Activated naive CD4-positive, alpha-beta T cell treated with anti-CD3 and anti-CD28 coated beads for 36 hours (primary cell): ENCODE measurements at regions not wholly inside any gene's neighbourhood (a gene's known extent, or its start where the extent isn't known, plus 50 kb on each side); places are given as distances from the start of the nearest gene placed in this dataset.

Experiments
- CTCF ChIA-PET: fragments of 350-600 bp; sonication (Branson Sonifier 250); formaldehyde crosslinking; loops from one replicate; lab custom pipeline; 2021; ENCODE audit warnings: antibody characterized with exemption; lab: Charles Lee
- DNase-seq: peaks from one replicate; pipeline ENCODE4 v3.0.0-alpha.2; 2020
- H3K27ac Mint-ChIP-seq: one replicate; pipeline ENCODE4 v1.8.0; 2021; ENCODE audit warnings: mild to moderate bottlenecking, mixed read lengths
- H3K27me3 Mint-ChIP-seq: one replicate; pipeline ENCODE4 v1.8.0; 2021; ENCODE audit warnings: low read depth, mixed read lengths
- H3K36me3 Mint-ChIP-seq: one replicate; pipeline ENCODE4 v1.8.0; 2021; ENCODE audit warnings: low read depth, mixed read lengths
- H3K4me1 Mint-ChIP-seq: one replicate; pipeline ENCODE4 v1.8.0; 2021; ENCODE audit warnings: low read depth, mixed read lengths
- H3K4me3 Mint-ChIP-seq: one replicate; pipeline ENCODE4 v1.8.0; 2021; ENCODE audit warnings: mild to moderate bottlenecking, moderate library complexity, mixed read lengths
- H3K9me3 Mint-ChIP-seq: one replicate; pipeline ENCODE4 v1.8.0; 2021; ENCODE audit warnings: mixed read lengths
- intact Hi-C: fragments of 100-400 bp; cut with micrococcal nuclease; formaldehyde crosslinking; loops from one replicate; pipeline ENCODE4 v1.15.1; 2023

- intact Hi-C loops, result no loop called here
- H3K27me3 Mint-ChIP-seq, result peaks cover 3% of the 10 kb centered on the region
- no peaks in the 10 kb centered on the region for H3K36me3 Mint-ChIP-seq
- CTCF ChIA-PET, result no interaction called here
- no peak overlapping the region for H3K27ac Mint-ChIP-seq
- H3K4me1 Mint-ChIP-seq, result no peaks in the 10 kb centered on the region
- H3K9me3 Mint-ChIP-seq, result no peaks in the 10 kb centered on the region
- H3K4me3 Mint-ChIP-seq, result no peak overlapping the region
- DNase-seq, result no peak
Observed at GRCh38 chr10:123433539-123433938, 232.6 kb upstream of the GPR26 start.

- intact Hi-C loops, result no loop called here
- CTCF ChIA-PET, result no interaction called here
- Mint-ChIP-seq H3K27ac (no peak overlapping the region), H3K4me3 (no peak overlapping the region), H3K4me1 (no peaks in the 10 kb centered on the region), H3K9me3 (no peaks in the 10 kb centered on the region), H3K36me3 (no peaks in the 10 kb centered on the region), H3K27me3 (peaks cover 3% of the 10 kb centered on the region)
- DNase-seq, result no peak
Observed at GRCh38 chr10:123434435-123435039, 231.6 kb upstream of the GPR26 start.

GRCh38 chr10:123442901-123443300, 223.3 kb upstream of the GPR26 start:
- Mint-ChIP-seq H3K4me1 (no peaks in the 10 kb centered on the region), H3K4me3 (no peak overlapping the region), H3K36me3 (no peaks in the 10 kb centered on the region), H3K9me3 (no peaks in the 10 kb centered on the region), H3K27ac (no peak overlapping the region), H3K27me3 (no peaks in the 10 kb centered on the region)
- CTCF ChIA-PET, result no interaction called here
- no peak for DNase-seq
- intact Hi-C loops, result no loop called here

GRCh38 chr10:123443924-123444323, 222.2 kb upstream of the GPR26 start:
- CTCF ChIA-PET, result interaction anchor here (0.6 kb wide), 1 partner anchor 401 kb away, joined by 3 read pairs; no protein-coding TSS in a partner anchor
- Mint-ChIP-seq H3K27me3 (no peaks in the 10 kb centered on the region), H3K36me3 (no peaks in the 10 kb centered on the region), H3K9me3 (no peaks in the 10 kb centered on the region), H3K27ac (no peak overlapping the region), H3K4me1 (no peaks in the 10 kb centered on the region), H3K4me3 (no peak overlapping the region)
- DNase-seq, result no peak
- intact Hi-C loops, result no loop called here

GRCh38 chr10:123445261-123445775, 220.8 kb upstream of the GPR26 start:
- CTCF ChIA-PET, result no interaction called here
- intact Hi-C loops, result no loop called here
- no peaks in the 10 kb centered on the region for H3K9me3 Mint-ChIP-seq
- no peak overlapping the region for H3K27ac Mint-ChIP-seq
- no peak for DNase-seq
- no peak overlapping the region for H3K4me3 Mint-ChIP-seq
- no peaks in the 10 kb centered on the region for H3K36me3 Mint-ChIP-seq
- H3K27me3 Mint-ChIP-seq, result peaks cover under 1% of the 10 kb centered on the region
- no peaks in the 10 kb centered on the region for H3K4me1 Mint-ChIP-seq

GRCh38 chr10:123446449-123447156, 219.6 kb upstream of the GPR26 start:
- H3K27me3 Mint-ChIP-seq, result peaks cover 3% of the 10 kb centered on the region
- intact Hi-C loops, result no loop called here
- DNase-seq, result no peak
- H3K36me3 Mint-ChIP-seq, result no peaks in the 10 kb centered on the region
- no peaks in the 10 kb centered on the region for H3K4me1 Mint-ChIP-seq
- no peak overlapping the region for H3K27ac Mint-ChIP-seq
- H3K4me3 Mint-ChIP-seq, result no peak overlapping the region
- CTCF ChIA-PET, result no interaction called here
- no peaks in the 10 kb centered on the region for H3K9me3 Mint-ChIP-seq

- H3K27ac Mint-ChIP-seq, result no peak overlapping the region
- no peak overlapping the region for H3K4me3 Mint-ChIP-seq
- peaks cover 5% of the 10 kb centered on the region for H3K27me3 Mint-ChIP-seq
- no peaks in the 10 kb centered on the region for H3K4me1 Mint-ChIP-seq
- no peak for DNase-seq
- intact Hi-C loops, result no loop called here
- no peaks in the 10 kb centered on the region for H3K9me3 Mint-ChIP-seq
- H3K36me3 Mint-ChIP-seq, result no peaks in the 10 kb centered on the region
- CTCF ChIA-PET, result no interaction called here
Observed at GRCh38 chr10:123449234-123449962, 216.8 kb upstream of the GPR26 start.

- H3K36me3 Mint-ChIP-seq, result no peaks in the 10 kb centered on the region
- H3K27me3 Mint-ChIP-seq, result peaks cover 5% of the 10 kb centered on the region
- H3K9me3 Mint-ChIP-seq, result no peaks in the 10 kb centered on the region
- no peak overlapping the region for H3K27ac Mint-ChIP-seq
- no peak for DNase-seq
- H3K4me1 Mint-ChIP-seq, result no peaks in the 10 kb centered on the region
- intact Hi-C loops, result no loop called here
- H3K4me3 Mint-ChIP-seq, result no peak overlapping the region
- CTCF ChIA-PET, result no interaction called here
Observed at GRCh38 chr10:123450956-123451605, 215.1 kb upstream of the GPR26 start.

GRCh38 chr10:123451618-123452245, 214.4 kb upstream of the GPR26 start:
- Mint-ChIP-seq H3K27ac (no peak overlapping the region), H3K4me3 (no peak overlapping the region), H3K9me3 (no peaks in the 10 kb centered on the region), H3K27me3 (peaks cover 5% of the 10 kb centered on the region), H3K36me3 (no peaks in the 10 kb centered on the region), H3K4me1 (no peaks in the 10 kb centered on the region)
- no peak for DNase-seq
- CTCF ChIA-PET, result no interaction called here
- intact Hi-C loops, result no loop called here

- peaks cover 5% of the 10 kb centered on the region for H3K27me3 Mint-ChIP-seq
- H3K4me3 Mint-ChIP-seq, result no peak overlapping the region
- DNase-seq, result no peak
- no peaks in the 10 kb centered on the region for H3K4me1 Mint-ChIP-seq
- H3K27ac Mint-ChIP-seq, result no peak overlapping the region
- CTCF ChIA-PET, result no interaction called here
- H3K36me3 Mint-ChIP-seq, result no peaks in the 10 kb centered on the region
- no peaks in the 10 kb centered on the region for H3K9me3 Mint-ChIP-seq
- intact Hi-C loops, result no loop called here
Observed at GRCh38 chr10:123454987-123455386, 211.2 kb upstream of the GPR26 start.

GRCh38 chr10:123455861-123456260, 210.3 kb upstream of the GPR26 start:
- no peak for DNase-seq
- intact Hi-C loops, result no loop called here
- Mint-ChIP-seq H3K4me1 (no peaks in the 10 kb centered on the region), H3K4me3 (no peak overlapping the region), H3K36me3 (no peaks in the 10 kb centered on the region), H3K9me3 (no peaks in the 10 kb centered on the region), H3K27me3 (peaks cover 3% of the 10 kb centered on the region), H3K27ac (no peak overlapping the region)
- CTCF ChIA-PET, result no interaction called here

GRCh38 chr10:123458933-123459332, 207.2 kb upstream of the GPR26 start:
- H3K4me1 Mint-ChIP-seq, result no peaks in the 10 kb centered on the region
- no peak overlapping the region for H3K27ac Mint-ChIP-seq
- intact Hi-C loops, result no loop called here
- H3K27me3 Mint-ChIP-seq, result peaks cover 3% of the 10 kb centered on the region
- no peaks in the 10 kb centered on the region for H3K9me3 Mint-ChIP-seq
- DNase-seq, result no peak
- CTCF ChIA-PET, result no interaction called here
- H3K36me3 Mint-ChIP-seq, result no peaks in the 10 kb centered on the region
- H3K4me3 Mint-ChIP-seq, result no peak overlapping the region
